Activated naive CD4-positive, alpha-beta T cell treated with anti-CD3 and anti-CD28 coated beads, Interleukin-2, amount 50 U/mL, for 24 hours (primary cell): ENCODE measurements at regions not wholly inside any gene's neighbourhood (a gene's known extent, or its start where the extent isn't known, plus 50 kb on each side); places are given as distances from the start of the nearest gene placed in this dataset.
"Not testable (repeated sequence)": the region's sequence is repeated elsewhere in the genome, so short reads cannot be mapped to it uniquely, and the experiment has no call there.

Experiments
- H3K27ac Mint-ChIP-seq: one replicate; pipeline ENCODE4 v1.8.0; 2021; ENCODE audit warnings: mild to moderate bottlenecking, mixed read lengths
- H3K27me3 Mint-ChIP-seq: one replicate; pipeline ENCODE4 v1.8.0; 2021; ENCODE audit warnings: mixed read lengths
- H3K36me3 Mint-ChIP-seq: one replicate; pipeline ENCODE4 v1.8.0; 2021; ENCODE audit warnings: mixed read lengths
- H3K4me1 Mint-ChIP-seq: one replicate; pipeline ENCODE4 v1.8.0; 2021; ENCODE audit warnings: mixed read lengths
- H3K4me3 Mint-ChIP-seq: one replicate; pipeline ENCODE4 v1.8.0; 2021; ENCODE audit warnings: mild to moderate bottlenecking, mixed read lengths
- H3K9me3 Mint-ChIP-seq: one replicate; pipeline ENCODE4 v1.8.0; 2021; ENCODE audit warnings: mixed read lengths

GRCh38 chr9:28956116-28956880 lies 1383.0 kb upstream of the C9orf72 start:
- H3K36me3 Mint-ChIP-seq = no peaks in the 10 kb centered on the region
- H3K9me3 Mint-ChIP-seq = no peaks in the 10 kb centered on the region
- H3K4me3 Mint-ChIP-seq = no peak overlapping the region
- no peaks in the 10 kb centered on the region for H3K4me1 Mint-ChIP-seq
- H3K27me3 Mint-ChIP-seq = no peaks in the 10 kb centered on the region
- H3K27ac Mint-ChIP-seq = no peak overlapping the region

GRCh38 chr9:28960602-28961001 lies 1387.3 kb upstream of the C9orf72 start:
- Mint-ChIP-seq H3K27ac (no peak overlapping the region), H3K4me1 (no peaks in the 10 kb centered on the region), H3K9me3 (no peaks in the 10 kb centered on the region), H3K36me3 (no peaks in the 10 kb centered on the region), H3K27me3 (no peaks in the 10 kb centered on the region), H3K4me3 (no peak overlapping the region)

- H3K4me1 Mint-ChIP-seq = no peaks in the 10 kb centered on the region
- no peak overlapping the region for H3K4me3 Mint-ChIP-seq
- no peaks in the 10 kb centered on the region for H3K9me3 Mint-ChIP-seq
- H3K27ac Mint-ChIP-seq = no peak overlapping the region
- H3K36me3 Mint-ChIP-seq = no peaks in the 10 kb centered on the region
- no peaks in the 10 kb centered on the region for H3K27me3 Mint-ChIP-seq
Observed at GRCh38 chr9:28961623-28962022, 1388.3 kb upstream of the C9orf72 start.

- H3K4me1 Mint-ChIP-seq = no peaks in the 10 kb centered on the region
- no peak overlapping the region for H3K4me3 Mint-ChIP-seq
- H3K27ac Mint-ChIP-seq = no peak overlapping the region
- H3K9me3 Mint-ChIP-seq = no peaks in the 10 kb centered on the region
- peaks cover 1% of the 10 kb centered on the region for H3K27me3 Mint-ChIP-seq
- H3K36me3 Mint-ChIP-seq = no peaks in the 10 kb centered on the region
Observed at GRCh38 chr9:28967226-28967625, 1393.9 kb upstream of the C9orf72 start.

- no peak overlapping the region for H3K4me3 Mint-ChIP-seq
- H3K36me3 Mint-ChIP-seq = no peaks in the 10 kb centered on the region
- H3K9me3 Mint-ChIP-seq = no peaks in the 10 kb centered on the region
- peaks cover 1% of the 10 kb centered on the region for H3K27me3 Mint-ChIP-seq
- no peak overlapping the region for H3K27ac Mint-ChIP-seq
- no peaks in the 10 kb centered on the region for H3K4me1 Mint-ChIP-seq
Observed at GRCh38 chr9:28970241-28970654, 1397.0 kb upstream of the C9orf72 start.

GRCh38 chr9:28971881-28972280 lies 1398.6 kb upstream of the C9orf72 start:
- Mint-ChIP-seq H3K4me3 (no peak overlapping the region), H3K9me3 (no peaks in the 10 kb centered on the region), H3K27me3 (peaks cover 1% of the 10 kb centered on the region), H3K4me1 (no peaks in the 10 kb centered on the region), H3K36me3 (no peaks in the 10 kb centered on the region), H3K27ac (no peak overlapping the region)

- no peaks in the 10 kb centered on the region for H3K4me1 Mint-ChIP-seq
- no peak overlapping the region for H3K4me3 Mint-ChIP-seq
Observed at GRCh38 chr9:28976250-28976649, 1403.0 kb upstream of the C9orf72 start.

GRCh38 chr9:28976684-28977083 lies 1403.4 kb upstream of the C9orf72 start:
- no peaks in the 10 kb centered on the region for H3K36me3 Mint-ChIP-seq
- no peaks in the 10 kb centered on the region for H3K4me1 Mint-ChIP-seq
- no peaks in the 10 kb centered on the region for H3K27me3 Mint-ChIP-seq
- H3K9me3 Mint-ChIP-seq = no peaks in the 10 kb centered on the region
- H3K27ac Mint-ChIP-seq = no peak overlapping the region
- no peak overlapping the region for H3K4me3 Mint-ChIP-seq

More at GRCh38 chr9:28976250-28976649, 1403.0 kb upstream of the C9orf72 start:
- H3K36me3 Mint-ChIP-seq = no peaks in the 10 kb centered on the region
- no peaks in the 10 kb centered on the region for H3K27me3 Mint-ChIP-seq
- H3K9me3 Mint-ChIP-seq = no peaks in the 10 kb centered on the region
- no peak overlapping the region for H3K27ac Mint-ChIP-seq

GRCh38 chr9:28981129-28981528 lies 1407.8 kb upstream of the C9orf72 start:
- H3K9me3 Mint-ChIP-seq = no peaks in the 10 kb centered on the region
- H3K36me3 Mint-ChIP-seq = no peaks in the 10 kb centered on the region
- H3K27ac Mint-ChIP-seq = no peak overlapping the region
- H3K27me3 Mint-ChIP-seq = no peaks in the 10 kb centered on the region
- H3K4me1 Mint-ChIP-seq = no peaks in the 10 kb centered on the region
- H3K4me3 Mint-ChIP-seq = no peak overlapping the region

- Mint-ChIP-seq H3K36me3 (no peaks in the 10 kb centered on the region), H3K4me1 (no peaks in the 10 kb centered on the region), H3K27ac (no peak overlapping the region), H3K4me3 (no peak overlapping the region), H3K27me3 (no peaks in the 10 kb centered on the region), H3K9me3 (no peaks in the 10 kb centered on the region)
Observed at GRCh38 chr9:28981711-28982110, 1408.4 kb upstream of the C9orf72 start.

- no peaks in the 10 kb centered on the region for H3K36me3 Mint-ChIP-seq
- no peak overlapping the region for H3K4me3 Mint-ChIP-seq
- H3K4me1 Mint-ChIP-seq = no peaks in the 10 kb centered on the region
- H3K27ac Mint-ChIP-seq = no peak overlapping the region
- H3K27me3 Mint-ChIP-seq = no peaks in the 10 kb centered on the region
- H3K9me3 Mint-ChIP-seq = no peaks in the 10 kb centered on the region
Observed at GRCh38 chr9:28984016-28984415, 1410.7 kb upstream of the C9orf72 start.

GRCh38 chr9:28990009-28990408 lies 1416.7 kb upstream of the C9orf72 start:
- not testable (repeated sequence) for H3K36me3 Mint-ChIP-seq, H3K4me1 Mint-ChIP-seq, H3K27ac Mint-ChIP-seq, H3K9me3 Mint-ChIP-seq, H3K27me3 Mint-ChIP-seq, H3K4me3 Mint-ChIP-seq

GRCh38 chr9:28999057-28999456 lies 1425.8 kb upstream of the C9orf72 start:
- H3K36me3 Mint-ChIP-seq = no peaks in the 10 kb centered on the region
- H3K27ac Mint-ChIP-seq = no peak overlapping the region
- no peaks in the 10 kb centered on the region for H3K9me3 Mint-ChIP-seq
- H3K27me3 Mint-ChIP-seq = no peaks in the 10 kb centered on the region
- no peaks in the 10 kb centered on the region for H3K4me1 Mint-ChIP-seq
- no peak overlapping the region for H3K4me3 Mint-ChIP-seq

GRCh38 chr9:28999806-29000205 lies 1426.5 kb upstream of the C9orf72 start:
- no peaks in the 10 kb centered on the region for H3K9me3 Mint-ChIP-seq
- H3K27me3 Mint-ChIP-seq = no peaks in the 10 kb centered on the region
- H3K27ac Mint-ChIP-seq = no peak overlapping the region
- H3K36me3 Mint-ChIP-seq = no peaks in the 10 kb centered on the region
- no peaks in the 10 kb centered on the region for H3K4me1 Mint-ChIP-seq
- no peak overlapping the region for H3K4me3 Mint-ChIP-seq

GRCh38 chr9:29001006-29001405 lies 1427.7 kb upstream of the C9orf72 start:
- H3K4me1 Mint-ChIP-seq = no peaks in the 10 kb centered on the region
- no peak overlapping the region for H3K27ac Mint-ChIP-seq
- no peaks in the 10 kb centered on the region for H3K27me3 Mint-ChIP-seq
- no peaks in the 10 kb centered on the region for H3K9me3 Mint-ChIP-seq
- no peaks in the 10 kb centered on the region for H3K36me3 Mint-ChIP-seq
- no peak overlapping the region for H3K4me3 Mint-ChIP-seq

GRCh38 chr9:29004988-29005387 lies 1431.7 kb upstream of the C9orf72 start:
- Mint-ChIP-seq H3K27ac (no peak overlapping the region), H3K4me1 (no peaks in the 10 kb centered on the region), H3K9me3 (no peaks in the 10 kb centered on the region), H3K36me3 (no peaks in the 10 kb centered on the region), H3K4me3 (no peak overlapping the region), H3K27me3 (no peaks in the 10 kb centered on the region)

- Mint-ChIP-seq H3K4me3 (no peak overlapping the region), H3K36me3 (no peaks in the 10 kb centered on the region), H3K4me1 (no peaks in the 10 kb centered on the region), H3K9me3 (no peaks in the 10 kb centered on the region), H3K27ac (no peak overlapping the region), H3K27me3 (no peaks in the 10 kb centered on the region)
Observed at GRCh38 chr9:29006628-29007027, 1433.3 kb upstream of the C9orf72 start.
